22Rv1 (cell line): ENCODE measurements at regions not wholly inside any gene's neighbourhood (a gene's known extent, or its start where the extent isn't known, plus 50 kb on each side); places are given as distances from the start of the nearest gene placed in this dataset.

Source experiments
- H3K27ac ChIP-seq: fragments of 450-650 bp; 2 replicates; pipeline ENCODE4 v1.5.1; 2017
- CTCF ChIP-seq: fragments of 450-650 bp; IDR thresholded peaks from 2 replicates; pipeline ENCODE4 v1.5.1; 2017; ENCODE audit warnings: mild to moderate bottlenecking
- ZFX ChIP-seq: fragments of 450-650 bp; IDR thresholded peaks from 2 replicates; pipeline ENCODE4 v1.6.1; 2017; ENCODE audit warnings: antibody characterized with exemption, borderline replicate concordance

- no peak for TF ChIP-seq CTCF
- no peak for TF ChIP-seq ZFX
- no peak overlapping the region for H3K27ac ChIP-seq
These were observed 141.9 kb downstream of the TTC32 start for GRCh38 chr2:19759880-19760279.

GRCh38 chr2:19758658-19759057 lies 143.1 kb downstream of the TTC32 start:
- TF ChIP-seq CTCF, result no peak
- no peak for TF ChIP-seq ZFX
- no peak overlapping the region for H3K27ac ChIP-seq

- H3K27ac ChIP-seq, result no peak overlapping the region
- no peak for TF ChIP-seq ZFX
- TF ChIP-seq CTCF, result no peak
These were observed 144.2 kb downstream of the TTC32 start for GRCh38 chr2:19757586-19757985.

- no peak overlapping the region for H3K27ac ChIP-seq
- TF ChIP-seq ZFX (no peak), CTCF (no peak)
These were observed 146.9 kb downstream of the TTC32 start for GRCh38 chr2:19754907-19755306.

GRCh38 chr2:19753818-19754217 lies 148.0 kb downstream of the TTC32 start:
- H3K27ac ChIP-seq, result no peak overlapping the region
- no peak for TF ChIP-seq ZFX
- no peak for TF ChIP-seq CTCF

- H3K27ac ChIP-seq, result no peak overlapping the region
- TF ChIP-seq ZFX (no peak), CTCF (no peak)
These were observed 148.5 kb downstream of the TTC32 start for GRCh38 chr2:19753314-19753713.

- no peak overlapping the region for H3K27ac ChIP-seq
- no peak for TF ChIP-seq ZFX
- TF ChIP-seq CTCF, result no peak
These were observed 149.3 kb downstream of the TTC32 start for GRCh38 chr2:19752500-19752899.
